Fibroblast of lung (primary cell): ENCODE measurements at regions not wholly inside any gene's neighbourhood (a gene's known extent, or its start where the extent isn't known, plus 50 kb on each side); places are given as distances from the start of the nearest gene placed in this dataset.

Experiments used
- DNase-seq, 2 donors: peaks; one replicate each; pipeline versions ENCODE4 v3.0.0 to v3.0.0-alpha.2; 2010; ENCODE audit warnings: low read depth in 2 of 2
- H2AFZ ChIP-seq: 2 replicates; pipeline ENCODE4 v1.5.1; 2012; ENCODE audit warnings: low read length, control low read depth, inconsistent platforms
- H3K27ac ChIP-seq: 2 replicates; pipeline ENCODE4 v1.5.1; 2011; ENCODE audit warnings: low read length, control low read depth; ENCODE audit not compliant: insufficient read depth
- H3K27me3 ChIP-seq: 2 replicates; pipeline ENCODE4 v1.5.1; 2011; ENCODE audit warnings: mild to moderate bottlenecking, low read length; ENCODE audit not compliant: control insufficient read depth, insufficient read depth
- H3K36me3 ChIP-seq: 2 replicates; pipeline ENCODE4 v1.5.1; 2011; ENCODE audit warnings: low read length; ENCODE audit not compliant: control insufficient read depth, insufficient read depth
- H3K4me1 ChIP-seq: 2 replicates; pipeline ENCODE4 v1.5.1; 2011; ENCODE audit warnings: low read length; ENCODE audit not compliant: control insufficient read depth, insufficient read depth; ENCODE audit errors: extremely low read depth
- H3K4me2 ChIP-seq: 2 replicates; pipeline ENCODE4 v1.5.1; 2011; ENCODE audit warnings: low read length, control low read depth; ENCODE audit not compliant: insufficient read depth; ENCODE audit errors: extremely low read depth
- H3K4me3 ChIP-seq, 4 experiments: fragments of 200-600 bp in 1 of 4; sonication (generic) in 1 of 4; replicated peaks in 1 of 4; 2 replicates each; pipeline ENCODE4 v1.5.1; 2011 to 2016; ENCODE audit warnings: low read length in 4 of 4, low read depth in 3 of 4, mild to moderate bottlenecking in 3 of 4, control low read depth in 2 of 4, inconsistent platforms in 1 of 4, mixed read lengths in 1 of 4; ENCODE audit not compliant: insufficient read depth in 1 of 4; ENCODE audit errors: control extremely low read depth in 1 of 4
- H3K79me2 ChIP-seq: 2 replicates; pipeline ENCODE4 v1.5.1; 2012; ENCODE audit warnings: mild to moderate bottlenecking, low read length, inconsistent platforms; ENCODE audit not compliant: control insufficient read depth, insufficient read depth
- H3K9ac ChIP-seq: 2 replicates; pipeline ENCODE4 v1.5.1; 2011; ENCODE audit warnings: mild to moderate bottlenecking, low read length, control low read depth; ENCODE audit not compliant: insufficient read depth
- H3K9me3 ChIP-seq: 2 replicates; pipeline ENCODE4 v1.5.1; 2012; ENCODE audit warnings: low read depth, low read length; ENCODE audit not compliant: control insufficient read depth, insufficient read depth
- H4K20me1 ChIP-seq: 2 replicates; pipeline ENCODE4 v1.5.1; 2011; ENCODE audit warnings: low read length; ENCODE audit not compliant: control insufficient read depth, insufficient read depth; ENCODE audit errors: extremely low read depth
- EZH2 ChIP-seq: IDR thresholded peaks from 2 replicates; pipeline ENCODE4 v1.5.1; 2012; ENCODE audit warnings: low read length, control low read depth, mild to moderate bottlenecking; ENCODE audit errors: missing control alignments
- TF ChIP-seq, protein P1 (sequence below), 2 donors: IDR thresholded peaks in 1 of 2; conservative IDR thresholded peaks in 1 of 2; 1 replicate in 1 of 2; 2 replicates in 1 of 2; pipeline ENCODE4 v1.5.1; 2011 to 2012; ENCODE audit warnings: low read length in 2 of 2, control low read depth in 1 of 2, inconsistent platforms in 1 of 2, low read depth in 1 of 2, mild to moderate bottlenecking in 1 of 2

DNA sequence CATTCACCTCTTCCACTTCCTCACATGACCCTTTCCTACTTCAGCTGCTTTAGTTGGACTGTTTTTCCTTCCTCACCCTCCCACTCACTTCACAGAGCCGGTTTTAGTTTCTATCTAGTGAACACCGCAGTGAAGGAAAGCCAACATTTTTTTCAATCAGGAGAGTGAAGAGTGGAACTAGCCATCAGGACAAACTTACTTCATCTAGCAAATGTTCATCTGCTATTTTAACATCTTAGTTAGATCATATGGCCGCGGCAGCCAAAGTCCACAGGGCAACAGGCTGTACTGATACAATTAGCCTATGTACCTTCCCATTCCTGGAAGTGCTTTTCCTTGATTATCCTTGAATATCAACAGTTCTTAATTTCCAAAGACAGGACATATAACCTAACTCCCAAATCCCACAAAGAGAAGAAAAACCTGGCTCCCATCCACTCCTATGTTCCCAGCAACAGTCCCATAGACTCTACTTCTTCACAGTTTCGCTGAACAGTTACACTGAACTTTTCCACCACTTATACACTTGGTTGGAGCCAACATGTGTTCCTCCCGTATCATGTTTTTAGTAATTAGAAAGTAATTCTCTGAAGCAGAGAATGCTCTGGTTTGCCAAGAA lies 456.2 kb upstream of the THBS1 start:
- TF ChIP-seq, protein P1, sequence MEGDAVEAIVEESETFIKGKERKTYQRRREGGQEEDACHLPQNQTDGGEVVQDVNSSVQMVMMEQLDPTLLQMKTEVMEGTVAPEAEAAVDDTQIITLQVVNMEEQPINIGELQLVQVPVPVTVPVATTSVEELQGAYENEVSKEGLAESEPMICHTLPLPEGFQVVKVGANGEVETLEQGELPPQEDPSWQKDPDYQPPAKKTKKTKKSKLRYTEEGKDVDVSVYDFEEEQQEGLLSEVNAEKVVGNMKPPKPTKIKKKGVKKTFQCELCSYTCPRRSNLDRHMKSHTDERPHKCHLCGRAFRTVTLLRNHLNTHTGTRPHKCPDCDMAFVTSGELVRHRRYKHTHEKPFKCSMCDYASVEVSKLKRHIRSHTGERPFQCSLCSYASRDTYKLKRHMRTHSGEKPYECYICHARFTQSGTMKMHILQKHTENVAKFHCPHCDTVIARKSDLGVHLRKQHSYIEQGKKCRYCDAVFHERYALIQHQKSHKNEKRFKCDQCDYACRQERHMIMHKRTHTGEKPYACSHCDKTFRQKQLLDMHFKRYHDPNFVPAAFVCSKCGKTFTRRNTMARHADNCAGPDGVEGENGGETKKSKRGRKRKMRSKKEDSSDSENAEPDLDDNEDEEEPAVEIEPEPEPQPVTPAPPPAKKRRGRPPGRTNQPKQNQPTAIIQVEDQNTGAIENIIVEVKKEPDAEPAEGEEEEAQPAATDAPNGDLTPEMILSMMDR (conservative IDR thresholded peaks at IDR 0.05 in 1 of 2, IDR thresholded peaks at IDR 0.05 in 1 of 2; ENCODE audit: low read depth in 1 of 2, low read length in 2 of 2) = no peak
- TF ChIP-seq EZH2 = no peak
- Histone ChIP-seq H3K4me1 (peaks cover 34% of the 10 kb centered on the region), H4K20me1 (no peaks in the 10 kb centered on the region), H3K4me2 (peak overlapping the region; percentile 47), H3K9ac (no peak overlapping the region), H3K36me3 (no peaks in the 10 kb centered on the region), H3K27me3 (no peaks in the 10 kb centered on the region), H3K27ac (peak overlapping the region; percentile 70), H3K79me2 (no peaks in the 10 kb centered on the region), H3K9me3 (no peaks in the 10 kb centered on the region), H3K4me3 (no peak overlapping the region), H2AFZ (peak overlapping the region; percentile 9)
- peak in 1 of 2 donors; percentile 81 for DNase-seq

DNA sequence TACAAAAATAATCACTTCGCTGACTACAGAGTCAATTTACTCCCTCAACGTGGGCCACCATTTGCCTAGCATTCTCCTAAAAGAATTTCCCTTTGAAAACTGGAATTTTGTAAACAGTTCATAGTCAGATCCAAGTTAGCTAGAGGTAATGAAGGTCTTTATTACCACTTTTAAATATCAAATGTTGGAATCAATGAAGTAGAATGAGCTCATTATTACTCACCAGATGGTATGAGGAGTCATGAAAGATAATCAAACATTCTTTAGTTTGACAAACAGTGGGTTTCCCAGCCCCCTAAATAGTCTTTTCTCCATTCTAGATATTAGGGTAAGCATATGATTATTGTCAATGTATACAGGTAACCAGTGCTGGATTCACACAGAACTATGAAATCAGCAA lies 455.7 kb upstream of the THBS1 start:
- Histone ChIP-seq H3K9ac (no peak overlapping the region), H3K4me2 (peak overlapping the region; percentile 58), H3K9me3 (no peaks in the 10 kb centered on the region), H3K27me3 (no peaks in the 10 kb centered on the region), H3K79me2 (no peaks in the 10 kb centered on the region), H2AFZ (no peak overlapping the region), H3K4me1 (peaks cover 40% of the 10 kb centered on the region), H3K36me3 (no peaks in the 10 kb centered on the region), H3K27ac (peak overlapping the region; percentile 70), H3K4me3 (no peak overlapping the region), H4K20me1 (no peaks in the 10 kb centered on the region)
- TF ChIP-seq, protein P1 (conservative IDR thresholded peaks at IDR 0.05 in 1 of 2, IDR thresholded peaks at IDR 0.05 in 1 of 2; ENCODE audit: low read depth in 1 of 2, low read length in 2 of 2) = no peak
- no peak for TF ChIP-seq EZH2
- peak in 1 of 2 donors; percentile 69 for DNase-seq

DNA sequence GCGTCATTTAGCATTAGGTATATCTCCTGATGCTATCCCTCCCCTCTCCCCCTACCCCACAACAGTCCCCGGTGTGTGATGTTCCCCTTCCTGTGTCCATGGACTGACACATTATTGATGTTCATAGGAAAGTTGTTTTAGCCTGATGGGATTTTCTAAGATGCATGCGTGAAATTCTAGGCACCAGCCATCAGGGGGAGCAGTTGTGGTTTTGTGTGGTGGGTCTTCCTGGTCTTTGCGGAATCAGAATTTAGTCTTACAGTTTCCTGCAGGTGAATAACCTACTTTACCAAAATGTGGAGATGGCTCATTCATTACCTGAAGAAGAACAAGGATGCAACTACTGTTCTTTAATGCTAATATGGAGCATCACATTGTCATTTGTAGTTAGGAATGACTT lies 455.0 kb upstream of the THBS1 start:
- no peaks in the 10 kb centered on the region for H3K27me3 ChIP-seq
- no peaks in the 10 kb centered on the region for H3K79me2 ChIP-seq
- no peak overlapping the region for H3K9ac ChIP-seq
- H3K27ac ChIP-seq = no peak overlapping the region
- H4K20me1 ChIP-seq = no peaks in the 10 kb centered on the region
- H3K36me3 ChIP-seq = no peaks in the 10 kb centered on the region
- no peaks in the 10 kb centered on the region for H3K9me3 ChIP-seq
- no peak for TF ChIP-seq EZH2
- TF ChIP-seq, protein P1 (conservative IDR thresholded peaks at IDR 0.05 in 1 of 2, IDR thresholded peaks at IDR 0.05 in 1 of 2; ENCODE audit: low read depth in 1 of 2, low read length in 2 of 2) = peak; percentile 59 to 70
- no peak overlapping the region for H3K4me3 ChIP-seq
- peak; percentile 58 to 62 for DNase-seq
- H3K4me2 ChIP-seq = no peak overlapping the region
- no peak overlapping the region for H2AFZ ChIP-seq
- peaks cover 46% of the 10 kb centered on the region for H3K4me1 ChIP-seq
